RWPE1 (cell line): ENCODE measurements at regions not wholly inside any gene's neighbourhood (a gene's known extent, or its start where the extent isn't known, plus 50 kb on each side); places are given as distances from the start of the nearest gene placed in this dataset.

Experiments
- CTCF ChIA-PET: fragments of 350-600 bp; sonication (Branson Sonifier 250); formaldehyde crosslinking; extraction: SDS; loops from one replicate; lab custom pipeline; 2021; lab: Yijun Ruan, JAX
- POLR2A ChIA-PET: fragments of 400-600 bp; formaldehyde crosslinking; extraction: SDS; loops from one replicate; lab custom pipeline; 2020; ENCODE audit warnings: antibody characterized with exemption; ENCODE audit not compliant: low non-redundant PET; lab: Yijun Ruan, JAX
- DNase-seq: peaks from one replicate; pipeline ENCODE4 v3.0.0; 2012; ENCODE audit warnings: low spot score
- H3K27ac ChIP-seq: fragments of 450-650 bp; 2 replicates; pipeline ENCODE4 v1.5.1; 2017
- CTCF ChIP-seq: fragments of 450-650 bp; conservative IDR thresholded peaks from 2 replicates; pipeline ENCODE4 v1.5.1; 2017; ENCODE audit warnings: low read depth, mild to moderate bottlenecking

GRCh38 chr15:29356786-29357185 lies 87.2 kb upstream of the NSMCE3 start:
- no peak for DNase-seq
- H3K27ac ChIP-seq: no peak overlapping the region
- TF ChIP-seq CTCF: no peak
- CTCF ChIA-PET: no interaction called here
- POLR2A ChIA-PET: no interaction called here

GRCh38 chr15:29355477-29355876 lies 85.9 kb upstream of the NSMCE3 start:
- H3K27ac ChIP-seq: no peak overlapping the region
- ChIA-PET CTCF (no interaction called here), POLR2A (no interaction called here)
- no peak for TF ChIP-seq CTCF
- DNase-seq: no peak

GRCh38 chr15:29352402-29352801 lies 82.8 kb upstream of the NSMCE3 start:
- ChIA-PET POLR2A (no interaction called here), CTCF (interaction anchor here (0.6 kb wide), 1 partner anchor 260 kb away, joined by 3 read pairs; no protein-coding TSS in a partner anchor)
- TF ChIP-seq CTCF: no peak
- no peak for DNase-seq
- no peak overlapping the region for H3K27ac ChIP-seq

DNA sequence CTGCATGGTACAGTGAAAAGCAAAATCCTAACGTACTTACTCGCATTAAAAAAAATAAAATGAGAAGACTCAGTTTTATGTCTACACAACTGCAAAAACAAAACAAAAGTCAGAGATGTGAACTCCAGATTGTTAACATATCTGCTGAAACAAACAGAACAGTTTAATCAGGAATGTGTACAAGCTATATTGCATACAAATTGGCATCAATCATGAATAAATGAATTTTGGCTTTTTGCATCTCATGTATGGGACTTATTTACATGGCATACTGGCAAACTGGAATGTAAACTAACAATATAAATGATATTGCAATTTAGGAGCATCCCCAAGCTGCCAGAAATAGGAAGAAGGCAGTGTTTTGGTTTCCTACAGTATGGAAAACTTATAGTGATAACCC lies 79.6 kb upstream of the NSMCE3 start:
- POLR2A ChIA-PET: no interaction called here

GRCh38 chr15:29348336-29348914 lies 78.8 kb upstream of the NSMCE3 start:
- CTCF ChIA-PET: no interaction called here

More for the DNA sequence above, 79.6 kb upstream of the NSMCE3 start:
- no peak for DNase-seq
- CTCF ChIA-PET: no interaction called here
- no peak overlapping the region for H3K27ac ChIP-seq
- no peak for TF ChIP-seq CTCF

GRCh38 chr15:29346998-29347397 lies 77.4 kb upstream of the NSMCE3 start:
- no peak overlapping the region for H3K27ac ChIP-seq
- ChIA-PET POLR2A (no interaction called here), CTCF (no interaction called here)
- no peak for TF ChIP-seq CTCF
- DNase-seq: no peak

More at GRCh38 chr15:29348336-29348914, 78.8 kb upstream of the NSMCE3 start:
- POLR2A ChIA-PET: no interaction called here
- H3K27ac ChIP-seq: no peak overlapping the region
- no peak for TF ChIP-seq CTCF
- DNase-seq: no peak
